Fibroblast of the aortic adventitia (primary cell): ENCODE measurements at regions not wholly inside any gene's neighbourhood (a gene's known extent, or its start where the extent isn't known, plus 50 kb on each side); places are given as distances from the start of the nearest gene placed in this dataset.

ENCODE experiments used
- DNase-seq: peaks from one replicate; pipeline ENCODE4 v3.0.0-alpha.2; 2010; ENCODE audit warnings: low read depth
- H3K4me3 ChIP-seq: 2 replicates; pipeline ENCODE4 v1.5.1; 2011; ENCODE audit warnings: low read depth, mild to moderate bottlenecking, control low read depth, low read length, moderate library complexity
- TF ChIP-seq, protein P1 (sequence below): IDR thresholded peaks from 2 replicates; pipeline ENCODE4 v1.5.1; 2011; ENCODE audit warnings: mild to moderate bottlenecking, low read length, control low read depth, inconsistent platforms; ENCODE audit not compliant: insufficient read depth

DNA sequence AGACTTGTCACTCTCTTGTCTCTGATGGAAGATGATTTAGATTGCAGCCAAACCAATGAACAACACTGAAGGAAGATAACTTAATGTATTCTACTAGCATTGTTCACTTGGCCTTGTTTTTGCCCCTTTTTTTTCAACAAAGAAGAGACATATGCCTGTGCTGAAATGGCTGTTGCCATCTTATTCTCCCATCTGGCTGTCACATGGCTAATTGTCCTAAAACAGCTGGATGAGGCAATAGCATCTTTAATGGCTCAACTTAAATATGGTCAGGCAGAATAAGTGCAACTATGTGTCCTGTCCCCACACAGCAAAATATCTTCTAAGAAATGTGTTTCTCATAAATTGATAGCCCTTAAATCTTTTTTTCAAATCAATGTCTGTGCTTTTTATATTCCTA lies 576.9 kb downstream of the TUSC7 start:
- TF ChIP-seq, protein P1, sequence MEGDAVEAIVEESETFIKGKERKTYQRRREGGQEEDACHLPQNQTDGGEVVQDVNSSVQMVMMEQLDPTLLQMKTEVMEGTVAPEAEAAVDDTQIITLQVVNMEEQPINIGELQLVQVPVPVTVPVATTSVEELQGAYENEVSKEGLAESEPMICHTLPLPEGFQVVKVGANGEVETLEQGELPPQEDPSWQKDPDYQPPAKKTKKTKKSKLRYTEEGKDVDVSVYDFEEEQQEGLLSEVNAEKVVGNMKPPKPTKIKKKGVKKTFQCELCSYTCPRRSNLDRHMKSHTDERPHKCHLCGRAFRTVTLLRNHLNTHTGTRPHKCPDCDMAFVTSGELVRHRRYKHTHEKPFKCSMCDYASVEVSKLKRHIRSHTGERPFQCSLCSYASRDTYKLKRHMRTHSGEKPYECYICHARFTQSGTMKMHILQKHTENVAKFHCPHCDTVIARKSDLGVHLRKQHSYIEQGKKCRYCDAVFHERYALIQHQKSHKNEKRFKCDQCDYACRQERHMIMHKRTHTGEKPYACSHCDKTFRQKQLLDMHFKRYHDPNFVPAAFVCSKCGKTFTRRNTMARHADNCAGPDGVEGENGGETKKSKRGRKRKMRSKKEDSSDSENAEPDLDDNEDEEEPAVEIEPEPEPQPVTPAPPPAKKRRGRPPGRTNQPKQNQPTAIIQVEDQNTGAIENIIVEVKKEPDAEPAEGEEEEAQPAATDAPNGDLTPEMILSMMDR = no peak
- H3K4me3 ChIP-seq = no peak overlapping the region
- DNase-seq = no peak

DNA sequence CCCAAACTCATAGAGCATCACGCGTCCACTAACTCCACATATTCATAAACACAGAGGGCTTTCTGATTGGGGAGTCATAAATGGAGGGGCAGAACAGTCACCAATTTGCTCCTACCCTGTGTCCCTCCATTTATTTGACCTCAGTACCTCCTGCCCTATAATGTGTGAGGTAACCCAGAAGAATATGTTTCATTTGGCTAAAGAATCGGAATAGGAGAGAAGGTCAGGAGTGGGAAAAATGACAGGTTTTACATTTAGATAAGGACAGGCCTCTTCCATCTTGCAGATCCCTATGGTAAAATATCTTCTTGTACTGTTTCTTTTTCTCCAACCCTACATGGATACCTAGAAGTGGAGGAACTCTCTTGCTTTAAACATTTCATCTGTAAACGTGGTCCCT lies 578.0 kb downstream of the TUSC7 start:
- no peak overlapping the region for H3K4me3 ChIP-seq
- DNase-seq = no peak
- TF ChIP-seq, protein P1 = no peak

DNA sequence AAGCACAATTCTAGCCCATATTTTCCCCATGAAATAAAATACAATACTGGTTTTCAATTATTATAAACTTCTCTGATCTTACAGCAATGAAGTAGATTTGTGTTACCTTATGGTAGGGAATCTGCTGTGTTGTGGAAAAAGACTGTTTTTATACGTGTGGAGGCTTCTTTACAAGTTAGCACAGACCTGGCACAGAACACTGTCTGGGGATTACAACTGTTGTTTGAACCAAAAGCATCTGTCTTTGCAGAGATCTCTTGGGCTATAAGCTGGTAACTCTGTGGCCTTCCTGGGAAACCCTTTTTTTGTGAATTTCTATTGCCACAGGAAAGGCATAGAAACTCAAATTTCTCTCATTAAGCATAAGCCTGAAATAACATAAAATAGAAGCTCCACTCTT lies 581.9 kb downstream of the TUSC7 start:
- DNase-seq = no peak
- TF ChIP-seq, protein P1 = no peak
- H3K4me3 ChIP-seq = no peak overlapping the region

DNA sequence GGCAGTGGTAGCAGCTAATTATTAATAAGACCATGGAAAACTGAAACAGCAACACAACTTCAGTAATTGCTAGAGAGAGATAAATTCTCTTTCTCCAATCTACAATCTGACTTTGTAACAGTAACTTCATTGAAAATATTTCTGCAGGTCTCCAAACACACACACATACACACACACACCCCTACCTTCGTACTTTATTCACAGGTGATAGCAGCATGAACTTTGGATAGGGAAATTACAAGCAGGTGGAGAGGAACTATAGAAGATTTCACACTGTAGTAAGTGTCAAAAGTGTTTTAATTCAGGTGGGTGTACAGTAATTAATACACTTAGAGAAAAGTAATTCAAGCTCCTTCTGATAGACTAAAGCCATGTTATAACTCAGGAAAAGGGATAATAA lies 587.5 kb downstream of the TUSC7 start:
- DNase-seq = no peak
- TF ChIP-seq, protein P1 = no peak
- H3K4me3 ChIP-seq = no peak overlapping the region

DNA sequence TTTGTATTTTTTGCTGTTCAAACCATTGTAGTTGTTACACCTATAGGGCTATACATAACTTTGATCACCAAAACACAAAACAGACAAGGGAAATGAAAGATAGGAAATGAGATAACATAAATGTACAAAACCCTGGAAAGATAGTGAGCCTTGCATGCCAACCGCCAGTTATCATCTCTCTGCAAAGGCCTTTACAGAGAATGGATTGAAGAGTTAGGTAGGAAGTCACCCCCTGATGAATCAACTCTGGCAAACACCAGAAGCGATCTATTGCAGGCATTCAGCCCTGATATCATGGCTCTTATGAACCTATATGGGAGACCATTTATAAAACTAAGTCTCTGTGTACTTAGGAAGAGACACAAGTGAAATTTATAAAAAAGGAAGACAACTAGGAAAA lies 588.0 kb downstream of the TUSC7 start:
- no peak for DNase-seq
- TF ChIP-seq, protein P1 = no peak
- H3K4me3 ChIP-seq = no peak overlapping the region

DNA sequence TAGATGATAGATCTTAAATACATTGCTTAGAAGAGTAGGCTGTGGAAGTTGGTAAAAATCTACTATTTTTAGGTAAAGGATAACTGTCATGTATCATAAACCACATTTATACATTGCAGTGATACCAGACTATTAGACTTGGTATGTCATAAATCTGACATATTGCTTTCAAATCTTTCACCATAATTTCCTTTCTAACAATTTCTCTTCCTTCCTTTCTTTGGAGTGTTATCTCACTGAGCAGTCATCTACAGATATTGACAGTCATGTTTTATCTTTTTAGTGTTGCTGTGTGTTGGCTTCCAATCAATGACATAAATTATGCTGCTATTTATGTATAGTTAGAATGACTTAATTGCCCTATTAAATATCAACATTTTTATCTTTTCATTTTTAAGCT lies 588.7 kb downstream of the TUSC7 start:
- H3K4me3 ChIP-seq = no peak overlapping the region
- TF ChIP-seq, protein P1 = no peak
- DNase-seq = no peak

DNA sequence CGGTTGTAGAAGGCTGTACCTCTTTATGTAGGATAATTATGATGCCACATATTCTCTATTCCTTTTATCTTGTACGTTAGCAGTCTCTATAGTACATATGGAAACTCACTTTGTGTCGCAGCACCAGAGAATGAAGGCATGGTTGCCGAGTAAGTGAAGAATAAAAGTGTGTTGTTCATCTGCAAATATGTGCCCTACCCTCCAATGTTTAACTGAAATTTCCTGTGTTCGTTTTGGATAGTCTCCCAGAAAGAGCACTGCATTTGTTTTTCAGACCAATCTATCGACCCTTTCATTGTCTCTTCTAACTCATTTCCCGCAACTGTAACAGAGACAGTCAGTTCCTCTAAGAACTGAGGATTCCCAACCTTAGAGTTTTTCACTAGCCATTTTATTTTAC lies 592.8 kb downstream of the TUSC7 start:
- no peak overlapping the region for H3K4me3 ChIP-seq
- DNase-seq = no peak
- TF ChIP-seq, protein P1 = no peak
